ENCODE measurements at regions not wholly inside any gene's neighbourhood (a gene's known extent, or its start where the extent isn't known, plus 50 kb on each side); places are given as distances from the start of the nearest gene placed in this dataset.

DNA sequence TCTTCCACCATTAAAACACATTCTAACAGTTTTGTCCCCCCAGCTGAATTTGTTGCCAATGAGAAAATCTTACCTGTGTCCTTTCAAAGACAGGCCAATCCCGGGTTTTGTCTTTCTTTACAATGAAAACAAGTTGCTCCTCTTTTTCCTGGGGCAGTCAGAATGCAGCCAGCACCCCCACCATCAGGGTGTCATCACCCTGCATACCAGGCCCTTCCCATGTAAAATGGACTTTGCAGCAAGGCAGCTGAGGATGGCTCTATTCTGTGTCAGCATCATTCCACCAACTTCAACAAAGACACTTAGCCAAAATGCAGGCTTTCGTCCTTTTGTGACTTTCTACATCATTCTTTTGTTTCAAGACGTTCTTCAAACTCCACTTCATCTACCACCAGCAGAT is 490.9 kb downstream of the OCA2 start:
- DNase-seq: no peak

DNA sequence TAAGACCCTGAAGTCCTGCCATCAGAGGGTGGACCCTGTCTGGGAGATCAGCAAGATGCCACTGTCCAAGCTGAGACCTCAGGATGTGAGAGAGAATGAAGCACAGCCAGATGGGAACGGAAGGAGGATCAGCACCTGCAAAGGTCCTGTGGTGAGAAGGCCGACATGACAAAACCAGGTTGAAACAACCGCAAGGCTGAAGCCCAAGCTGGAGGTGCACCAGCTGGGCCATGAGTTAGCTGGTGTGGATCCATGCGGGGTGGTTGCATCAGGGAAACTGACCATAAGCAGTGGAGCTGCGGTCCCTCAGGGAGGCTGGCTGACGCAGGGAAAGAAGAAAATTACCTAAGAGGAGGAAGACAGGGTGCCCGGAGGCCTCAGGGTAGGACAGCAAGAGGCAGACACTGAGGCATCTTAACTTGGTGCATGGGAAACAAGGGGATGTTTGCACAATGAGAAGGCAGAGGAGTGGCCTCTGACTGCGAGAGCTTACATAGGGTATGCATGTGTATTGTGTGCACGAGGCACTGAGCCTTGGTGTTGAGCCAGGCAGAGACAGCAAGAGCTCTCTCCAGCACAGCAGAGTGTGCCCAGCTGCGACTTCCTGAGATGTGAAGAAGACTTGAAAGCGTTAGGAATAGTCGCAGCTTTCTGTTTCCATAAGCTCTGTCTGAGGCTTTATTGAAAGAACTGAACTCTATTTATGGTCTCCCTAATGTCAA is 497.7 kb downstream of the OCA2 start:
- DNase-seq: peak; percentile 8

DNA sequence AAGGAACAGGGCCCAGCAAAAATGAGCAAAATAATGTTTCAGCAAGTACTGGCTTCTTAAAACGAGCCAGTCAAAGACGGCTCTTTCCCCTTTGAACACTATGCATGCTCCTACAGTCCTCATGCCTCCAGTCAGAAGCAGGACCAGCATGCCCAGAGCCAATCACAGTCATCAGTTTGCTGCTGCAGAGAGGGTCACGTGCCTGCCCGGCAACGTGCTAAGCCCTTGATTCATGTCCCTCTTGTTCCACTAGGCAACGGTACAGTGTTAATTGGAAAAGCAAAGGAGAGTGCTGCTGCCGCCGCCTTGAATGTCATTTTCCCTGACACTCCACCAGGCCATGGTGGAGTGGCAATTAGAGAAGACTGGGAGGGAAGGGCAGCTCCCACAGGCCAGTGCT is 500.1 kb downstream of the OCA2 start:
- no peak for DNase-seq

DNA sequence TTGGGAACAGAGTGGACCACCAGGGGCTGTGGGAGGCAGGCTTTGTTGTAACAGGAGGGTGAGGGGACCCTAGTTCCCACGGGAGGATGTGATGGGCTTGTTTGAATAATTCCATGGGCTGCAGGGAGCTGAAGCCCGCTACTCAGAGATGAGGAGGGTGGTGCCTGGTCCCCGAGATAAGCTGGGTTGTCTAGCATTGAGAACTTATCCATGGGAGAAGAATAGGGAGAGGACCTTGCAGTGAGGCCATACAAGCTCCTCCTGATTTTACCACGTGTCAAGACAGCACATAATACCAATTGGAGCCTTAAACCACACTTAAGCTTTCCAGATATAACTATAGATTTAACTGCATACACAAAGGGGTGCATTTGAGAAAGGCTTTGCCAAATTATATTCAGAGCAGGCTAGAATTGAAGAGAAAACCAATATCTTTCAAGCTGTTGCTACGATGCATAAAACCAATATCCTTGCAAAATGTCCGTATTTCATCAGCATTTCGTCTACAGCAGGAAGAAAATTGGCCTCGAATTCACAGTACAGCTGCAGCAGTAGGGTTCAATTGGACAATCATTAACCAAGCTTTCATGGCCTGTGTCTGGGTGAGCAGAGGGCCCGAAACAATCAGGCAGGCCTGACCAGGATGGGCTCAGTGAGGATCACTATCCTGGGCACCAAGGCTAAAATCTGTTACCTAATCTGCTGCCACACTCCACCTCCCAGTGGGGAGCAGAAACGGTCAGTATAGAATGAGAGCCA is 500.7 kb downstream of the OCA2 start:
- no peak for DNase-seq

DNA sequence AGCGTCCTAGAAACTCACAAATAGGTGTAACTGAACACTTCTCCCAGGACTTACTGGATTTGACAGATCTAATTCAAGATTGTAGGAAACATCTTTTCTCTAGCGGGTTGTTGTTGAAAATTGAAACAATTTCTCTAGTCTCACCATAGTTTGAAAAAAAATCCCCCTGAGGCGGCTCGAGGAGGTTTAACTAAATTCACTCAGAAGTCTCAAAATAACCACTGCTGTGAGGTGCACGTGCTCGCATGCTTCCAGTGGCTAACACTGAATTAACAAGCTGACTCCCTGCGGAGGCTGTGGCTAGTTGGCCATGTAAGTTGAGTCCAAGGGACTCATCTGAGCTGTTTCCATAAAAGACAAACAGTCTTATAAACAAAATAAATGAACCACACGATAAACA is 503.9 kb downstream of the OCA2 start:
- no peak for DNase-seq

DNA sequence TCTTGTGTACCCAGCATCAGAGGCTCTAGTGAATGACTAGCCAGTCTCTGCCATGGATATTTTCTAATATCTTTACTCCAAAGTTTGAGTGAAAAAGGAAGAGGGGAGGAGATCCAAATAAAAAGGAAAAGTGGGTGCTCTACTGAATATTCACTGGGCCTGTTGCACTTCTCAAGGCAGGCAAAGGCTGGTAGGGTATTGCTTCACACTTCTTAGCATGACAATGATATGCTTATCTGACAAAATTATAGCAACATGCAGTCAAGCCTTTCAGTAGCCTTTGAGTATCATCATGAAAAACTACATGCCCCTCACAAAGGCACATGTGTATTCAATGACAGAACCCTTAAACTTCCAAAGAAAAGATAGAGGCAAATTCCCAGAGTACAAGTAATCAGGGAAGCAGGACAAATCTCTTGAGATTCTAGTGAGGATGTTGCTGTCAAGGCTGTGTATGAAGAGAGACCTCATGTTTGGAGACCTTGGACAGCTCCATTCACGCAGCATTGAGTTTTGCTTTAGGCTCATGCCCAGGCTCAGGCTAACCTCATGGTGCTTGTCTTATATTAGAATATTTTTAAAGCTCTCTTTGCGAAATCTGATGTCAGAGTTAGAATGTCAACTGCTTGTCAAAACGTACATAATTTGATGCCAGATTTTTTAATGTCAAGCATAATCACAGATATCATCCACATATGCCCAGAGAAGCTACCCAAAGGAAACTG is 506.9 kb downstream of the OCA2 start:
- no peak for DNase-seq

Data from NCI-H2081 treated with DMSO at 0.1 percent for 48 hours (cell line).